GM21381 (cell line): ENCODE measurements at regions not wholly inside any gene's neighbourhood (a gene's known extent, or its start where the extent isn't known, plus 50 kb on each side); places are given as distances from the start of the nearest gene placed in this dataset.
"Not testable (repeated sequence)": the region's sequence is repeated elsewhere in the genome, so short reads cannot be mapped to it uniquely, and the experiment has no call there.

ENCODE experiments used
- ATAC-seq: cut with Tn5 transposase; IDR thresholded peaks from one replicate; pipeline ENCODE4 v1.9.1; 2021; ENCODE audit warnings: mild to moderate bottlenecking, moderate library complexity; ENCODE audit not compliant: unreplicated experiment

DNA sequence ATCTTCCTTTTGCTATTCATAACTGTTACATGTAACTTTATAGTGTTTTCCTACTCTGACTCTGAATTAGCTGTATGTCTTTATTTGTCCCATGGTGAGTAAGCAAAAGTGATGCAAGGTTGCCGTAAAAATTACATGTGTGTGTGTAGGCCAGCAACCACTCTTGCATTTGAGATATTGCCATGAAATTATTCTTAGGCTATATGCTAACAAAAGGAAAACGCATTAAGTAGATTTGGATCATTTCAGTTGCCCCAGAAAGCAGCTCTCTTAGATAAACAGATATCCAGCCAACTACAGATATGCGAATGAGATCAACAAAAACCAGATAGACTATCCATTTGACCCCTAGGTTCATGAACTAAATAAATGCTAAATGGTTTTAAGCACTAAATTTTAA is 73.6 kb downstream of the CYLC2 start:
- ATAC-seq, result no peak

DNA sequence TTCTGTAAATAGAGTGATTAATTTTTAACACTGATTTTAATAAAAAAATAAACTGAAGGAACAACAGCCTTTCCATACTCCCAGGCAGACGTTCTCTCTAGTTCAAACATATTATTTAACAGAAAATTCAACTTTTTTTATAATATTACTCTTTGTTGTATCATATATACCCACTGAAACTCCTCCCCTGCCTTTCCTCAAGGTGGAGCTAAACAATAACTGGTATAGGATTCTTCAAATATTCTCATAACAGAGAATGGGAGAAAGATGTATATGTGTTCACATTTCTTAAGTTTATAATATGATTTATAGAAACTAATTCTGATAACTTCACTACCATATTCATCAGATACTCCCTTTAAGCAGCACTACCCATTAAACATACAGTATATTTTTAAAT is 83.4 kb downstream of the CYLC2 start:
- ATAC-seq, result no peak

DNA sequence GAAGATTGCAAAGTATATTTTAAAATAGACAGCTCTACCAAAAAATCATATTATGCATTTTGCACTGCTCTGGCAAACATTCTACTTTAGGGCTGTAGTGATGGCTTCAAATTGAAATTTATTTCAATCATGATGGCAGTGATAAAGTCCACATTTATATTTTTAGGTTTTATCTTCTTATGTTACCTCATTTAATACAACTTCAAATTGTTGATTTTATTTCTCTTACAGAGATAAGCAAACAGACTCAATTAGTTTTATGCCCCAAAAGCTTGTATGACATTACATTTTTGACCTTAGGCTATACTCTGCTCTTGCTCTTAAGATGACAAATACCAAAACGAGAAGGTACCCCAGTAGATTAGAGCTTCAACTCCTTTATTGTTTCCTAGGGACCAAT is 87.4 kb downstream of the CYLC2 start:
- ATAC-seq, result no peak

DNA sequence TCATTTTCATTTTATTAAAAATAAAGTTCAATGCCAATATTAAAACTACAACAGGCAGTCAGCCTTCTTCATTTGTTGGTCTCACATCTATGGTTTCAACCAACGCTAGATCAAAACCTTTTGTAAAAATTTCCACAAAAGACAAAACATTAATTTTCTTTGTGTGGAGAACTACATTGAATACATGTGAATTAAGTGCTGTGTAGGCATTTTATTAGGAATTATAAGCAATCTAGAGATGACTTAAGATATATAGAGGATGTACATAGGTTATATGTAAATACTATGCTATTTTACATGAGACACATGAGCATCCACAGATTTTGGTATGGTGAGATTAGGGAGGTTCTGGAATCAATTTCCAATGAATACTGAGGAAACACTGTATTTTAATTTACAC is 94.2 kb downstream of the CYLC2 start:
- ATAC-seq, result no peak

DNA sequence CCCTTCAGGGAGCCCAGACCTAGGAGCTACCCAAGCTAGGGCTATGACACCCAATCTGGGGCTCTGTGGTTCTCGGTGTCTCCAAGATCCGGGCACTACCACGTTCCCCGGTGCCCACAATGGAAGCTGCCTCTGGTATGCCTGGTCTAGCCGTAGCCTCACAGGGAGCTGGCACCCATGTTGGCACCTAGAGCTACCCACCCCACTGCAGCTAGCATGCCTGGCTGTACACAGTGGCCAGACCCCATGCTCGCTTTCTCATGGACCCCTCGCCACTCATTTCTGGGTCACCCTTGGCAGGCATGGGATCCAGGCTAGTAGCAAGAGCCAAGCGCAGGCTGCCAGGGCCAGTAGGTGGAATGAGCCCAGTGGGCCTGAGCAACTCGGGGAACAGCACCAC is 109.0 kb downstream of the CYLC2 start:
- ATAC-seq, result no peak

DNA sequence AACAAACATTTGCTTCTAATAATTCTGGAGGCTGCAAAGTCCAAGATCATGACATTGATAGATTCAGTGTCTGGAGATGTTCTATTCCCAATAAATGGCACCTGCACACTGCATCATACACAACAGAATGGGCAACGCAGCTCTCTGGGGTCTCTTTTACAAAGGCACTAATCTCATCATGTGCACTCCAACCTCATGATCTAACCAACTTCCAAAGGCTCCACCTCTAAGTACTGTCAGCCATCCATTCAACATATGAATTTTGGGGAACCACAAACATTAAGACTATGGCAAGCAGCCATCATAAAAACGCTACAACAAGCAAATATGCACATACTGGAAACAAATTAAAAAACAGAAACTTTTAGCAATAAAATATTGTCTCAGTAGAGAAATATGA is 121.1 kb downstream of the CYLC2 start:
- no peak for ATAC-seq

DNA sequence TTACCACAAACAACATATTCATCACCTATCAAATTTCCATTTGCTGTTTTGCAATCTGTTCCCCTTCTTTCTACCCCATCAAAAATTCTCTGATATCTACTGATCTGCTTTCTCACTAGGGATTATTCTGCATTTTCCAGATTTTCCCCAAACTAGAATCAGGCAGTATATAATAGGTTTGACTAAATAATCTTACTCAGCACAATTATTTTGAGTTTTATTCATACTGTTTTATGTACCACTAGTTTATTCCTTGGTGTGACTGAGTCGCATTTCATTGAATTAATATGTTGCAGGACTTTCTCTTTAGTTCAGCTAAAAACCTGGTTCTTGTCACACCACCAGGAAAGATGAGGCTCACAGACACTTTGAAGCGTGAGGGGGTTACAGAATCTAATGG is 131.4 kb downstream of the CYLC2 start:
- no peak for ATAC-seq

DNA sequence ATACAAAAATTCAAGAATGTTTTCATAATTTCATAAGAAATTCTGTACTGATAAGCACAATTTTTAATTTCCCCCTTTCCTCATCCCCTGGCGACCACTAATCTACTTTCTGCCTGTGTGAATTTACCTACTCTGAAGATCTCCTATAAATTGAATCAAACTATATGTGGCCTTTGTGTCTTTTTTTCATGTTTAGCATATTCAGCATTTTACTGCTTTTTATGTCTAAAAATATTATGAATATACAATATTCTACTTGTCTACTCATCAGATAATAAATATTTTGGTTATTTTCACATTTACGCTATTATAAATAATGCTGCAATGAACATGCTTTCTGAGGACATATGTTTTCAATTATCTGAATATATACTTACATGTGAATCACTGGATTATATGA is 144.8 kb downstream of the CYLC2 start:
- ATAC-seq, result no peak

DNA sequence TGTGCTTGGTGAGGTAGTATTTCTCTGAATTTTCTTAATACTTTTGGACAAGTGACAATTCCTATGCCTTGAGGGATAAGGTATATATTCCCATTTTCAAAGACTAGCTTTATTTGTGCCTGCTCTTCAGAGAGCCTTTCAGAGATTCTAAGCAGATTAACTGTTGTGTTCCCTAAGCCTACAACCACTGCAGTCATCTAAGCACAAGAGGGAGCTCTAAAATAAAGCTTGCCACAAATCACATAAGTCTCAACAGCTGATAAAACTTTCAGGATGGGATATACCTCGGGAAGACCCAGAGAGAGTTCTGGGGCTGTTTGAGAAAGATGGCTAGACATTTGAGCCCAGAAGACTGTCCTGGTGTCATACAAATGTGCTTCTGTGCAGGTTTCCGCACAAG is 157.3 kb downstream of the CYLC2 start:
- no peak for ATAC-seq

DNA sequence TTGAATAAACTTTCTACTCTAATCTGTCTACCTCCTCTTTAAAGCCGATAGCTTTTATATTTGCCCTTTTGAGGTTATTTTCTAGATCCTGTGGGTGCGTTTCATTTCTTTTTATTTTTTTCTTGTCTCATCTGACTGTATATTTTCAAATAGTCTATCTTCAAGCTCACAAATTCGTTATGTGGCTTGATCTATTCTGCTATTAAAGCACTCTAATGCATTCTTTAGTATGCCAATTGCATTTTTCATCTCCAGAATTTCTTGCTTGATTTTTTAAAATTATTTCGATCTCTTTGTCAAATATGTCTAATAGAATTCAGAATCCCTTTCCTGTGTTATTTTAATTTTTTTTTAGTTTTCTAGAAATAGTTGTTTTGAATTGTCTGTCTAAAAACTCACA is 172.4 kb downstream of the CYLC2 start:
- ATAC-seq, result no peak

DNA sequence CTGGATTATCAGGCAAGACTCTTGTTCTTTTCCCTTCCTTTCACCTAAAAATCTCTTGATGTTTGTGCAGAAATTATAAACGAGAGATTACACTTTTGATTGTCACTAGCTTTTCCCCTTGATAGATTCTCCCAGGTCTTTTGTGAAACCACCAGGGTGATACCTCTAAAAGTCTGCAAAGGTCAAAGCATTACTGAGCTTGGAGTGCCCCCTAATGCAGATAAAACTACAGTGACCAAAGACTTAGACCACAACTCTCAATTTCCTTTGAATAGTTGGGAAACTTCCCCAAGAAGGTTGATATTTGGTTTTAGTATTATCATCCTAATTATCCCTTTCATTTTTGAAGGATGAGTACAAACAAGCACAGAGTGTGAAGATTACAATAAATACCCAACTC is 173.1 kb downstream of the CYLC2 start:
- ATAC-seq, result no peak

DNA sequence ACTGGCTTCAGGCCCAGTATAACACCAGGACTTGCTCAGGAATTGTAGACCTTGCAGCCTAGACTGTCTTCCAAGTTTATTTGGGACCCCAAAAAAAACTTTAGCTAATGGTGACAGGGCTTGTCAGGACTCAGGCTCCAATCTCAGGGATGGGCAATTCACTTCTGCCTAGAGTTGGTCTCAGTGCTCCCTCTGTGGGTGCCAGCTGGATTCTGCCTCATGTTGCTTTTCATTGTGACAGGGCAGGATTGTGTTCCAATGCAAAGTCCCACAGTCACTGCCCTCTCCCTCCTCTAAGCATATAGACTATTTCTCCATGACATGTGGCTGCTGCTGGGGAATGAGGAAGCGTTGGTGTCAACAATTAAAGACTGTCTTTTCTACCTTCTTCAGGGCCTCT is 174.7 kb downstream of the CYLC2 start:
- ATAC-seq, result no peak

DNA sequence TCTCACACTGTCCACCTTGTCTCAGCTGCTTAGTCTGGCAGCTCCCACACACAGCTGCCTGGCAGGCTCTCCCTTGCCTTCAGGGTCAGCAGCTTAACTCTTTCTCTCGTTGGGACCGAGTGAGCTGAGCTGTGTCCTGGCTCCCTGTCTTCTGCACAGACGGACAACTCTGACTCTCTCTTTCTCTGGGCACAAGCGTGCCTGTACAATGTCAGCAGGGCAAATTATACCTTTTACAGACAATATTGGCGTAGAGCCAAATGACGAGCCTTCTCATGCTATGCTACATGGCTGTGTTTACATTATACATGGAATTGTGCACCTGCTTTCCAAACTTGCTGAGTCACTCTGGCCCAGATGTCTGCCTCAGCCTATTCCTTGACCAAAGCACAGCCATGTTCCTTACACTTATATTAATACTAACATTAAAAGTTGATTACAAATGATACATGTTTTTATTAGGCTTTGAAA is 188.6 kb downstream of the CYLC2 start:
- ATAC-seq, result no peak

DNA sequence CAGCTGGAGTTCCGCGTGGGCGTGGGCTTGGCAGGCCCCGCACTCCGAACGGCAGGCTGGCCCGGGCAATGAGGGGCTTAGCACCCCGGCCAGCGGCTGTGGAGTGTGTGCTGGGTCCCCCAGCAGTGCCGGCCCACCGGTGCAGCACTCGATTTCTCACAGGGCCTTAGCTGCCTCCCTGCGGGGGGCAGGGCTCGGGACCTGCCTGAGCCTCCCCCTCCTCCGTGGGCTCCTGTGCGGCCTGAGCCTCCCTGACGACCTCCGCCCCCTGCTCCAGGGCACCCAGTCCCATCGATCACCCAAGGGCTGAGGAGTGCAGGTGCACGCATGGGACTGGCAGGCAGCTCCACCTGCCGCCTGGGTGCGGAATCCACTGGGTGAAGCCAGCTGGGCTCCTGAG is 191.8 kb downstream of the CYLC2 start:
- no peak for ATAC-seq

DNA sequence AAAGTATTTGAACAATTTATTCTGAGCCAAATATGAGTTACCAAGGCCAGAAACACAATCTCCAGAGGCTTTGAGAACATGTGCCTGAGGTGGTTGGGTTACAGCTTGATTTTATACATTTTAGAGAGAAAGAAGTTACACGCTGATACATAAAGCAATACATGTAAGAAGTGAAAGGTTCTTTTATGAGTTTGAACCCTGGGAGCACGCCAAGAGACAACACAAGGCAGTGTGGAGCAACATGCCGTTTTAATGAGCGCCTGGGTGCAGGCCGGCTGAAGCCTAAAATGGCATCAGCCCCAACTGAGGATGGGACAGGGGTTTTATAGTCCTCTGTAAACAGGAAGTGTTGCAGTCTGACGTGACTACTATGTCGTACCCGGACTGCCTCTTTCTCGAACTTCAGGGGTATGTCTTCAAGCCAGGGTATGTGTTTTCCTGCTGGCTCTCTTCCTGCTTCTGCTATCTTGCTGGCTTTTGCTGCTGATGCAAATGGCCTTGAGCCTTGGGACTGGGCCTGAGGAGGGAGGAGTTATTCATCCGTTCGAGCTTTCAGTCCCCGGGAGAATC is 193.7 kb downstream of the CYLC2 start:
- no peak for ATAC-seq

DNA sequence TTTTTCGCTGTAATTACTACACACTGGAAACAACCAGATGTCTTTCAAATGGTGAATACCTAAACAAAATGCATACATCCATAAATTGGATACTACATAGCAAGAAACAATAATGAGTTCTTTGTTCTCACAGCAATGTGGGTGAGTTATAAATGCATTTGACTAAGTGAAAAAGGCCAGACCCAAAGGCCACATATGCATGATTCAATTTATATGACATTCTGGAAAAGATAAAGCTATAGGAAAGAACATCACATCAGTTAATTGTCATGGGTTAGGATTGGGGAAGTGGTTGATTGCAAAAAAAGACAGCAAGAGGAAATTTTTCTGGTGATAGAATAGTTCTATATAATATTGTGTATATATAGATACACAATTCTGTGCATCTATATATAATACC is 198.9 kb downstream of the CYLC2 start:
- ATAC-seq, result no peak

DNA sequence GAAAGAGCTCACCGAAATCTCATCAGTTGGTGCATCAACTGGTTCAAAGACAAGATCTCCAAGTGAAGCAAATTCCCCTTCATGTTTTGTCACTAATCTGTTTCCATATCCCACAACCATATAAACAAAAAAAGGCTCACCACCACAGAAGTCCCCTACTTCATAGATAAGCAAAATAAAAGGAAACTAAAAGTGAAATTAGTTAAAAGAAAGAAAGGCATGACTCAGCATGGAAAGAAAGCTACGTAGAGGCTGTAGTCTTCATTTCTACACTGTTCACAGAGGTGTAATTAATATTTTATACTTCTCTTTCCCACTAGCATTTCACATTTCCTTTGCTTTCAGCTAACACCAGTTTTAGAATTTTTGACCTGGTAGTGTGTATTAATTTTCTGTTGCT is 208.0 kb downstream of the CYLC2 start:
- ATAC-seq, result no peak

DNA sequence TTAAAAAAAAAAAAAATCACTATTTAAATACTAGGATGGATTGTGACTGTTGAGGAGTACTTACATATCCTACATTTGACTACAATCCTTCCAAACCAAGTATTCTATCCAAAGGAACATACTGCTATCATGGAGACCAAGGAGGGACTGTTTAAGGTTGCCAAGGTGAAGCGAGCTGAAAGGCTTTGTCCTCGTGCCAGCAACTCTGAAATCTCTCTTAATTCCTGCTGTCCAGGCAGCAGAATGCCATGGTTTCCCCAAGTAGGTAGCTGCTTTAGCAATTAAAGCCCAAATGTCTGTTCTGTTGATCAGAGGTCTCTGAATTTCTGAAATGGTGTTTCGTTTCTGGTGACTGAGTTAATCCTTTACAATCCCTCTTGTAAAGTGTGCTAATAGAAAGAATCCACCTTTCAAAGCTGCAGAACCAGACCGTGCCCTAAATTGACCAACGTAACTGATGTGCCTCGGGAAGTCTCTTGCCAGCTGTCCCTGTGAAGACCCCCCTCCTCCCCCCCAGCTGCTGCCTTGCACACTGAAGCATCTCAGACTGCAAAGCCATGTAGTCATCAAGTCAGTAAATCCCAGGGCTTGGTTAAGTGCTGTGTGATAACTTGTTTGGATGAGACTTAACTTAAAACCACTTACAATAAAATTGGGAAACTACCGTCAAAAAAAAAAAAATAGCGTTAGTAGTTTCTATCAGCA is 210.9 kb downstream of the CYLC2 start:
- ATAC-seq, result not testable (repeated sequence)

DNA sequence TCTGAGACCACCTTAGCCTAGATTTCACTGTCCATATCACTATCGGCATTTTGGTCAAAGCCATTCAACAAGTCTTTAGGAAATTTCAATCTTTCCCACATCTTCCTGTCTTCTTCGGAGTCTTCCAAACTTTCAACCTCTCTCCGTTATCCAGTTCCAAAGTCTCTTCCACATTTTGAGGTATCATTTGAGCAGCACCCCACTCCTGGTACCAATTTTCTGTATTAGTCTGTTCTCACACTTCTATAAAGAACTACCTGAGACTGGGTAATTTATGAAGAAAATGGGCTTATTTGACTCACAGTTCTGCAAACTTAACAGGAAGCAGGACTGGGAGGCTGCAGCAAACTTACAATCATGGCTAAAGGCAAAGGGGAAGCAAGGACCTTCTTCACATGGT is 215.5 kb downstream of the CYLC2 start:
- no peak for ATAC-seq

DNA sequence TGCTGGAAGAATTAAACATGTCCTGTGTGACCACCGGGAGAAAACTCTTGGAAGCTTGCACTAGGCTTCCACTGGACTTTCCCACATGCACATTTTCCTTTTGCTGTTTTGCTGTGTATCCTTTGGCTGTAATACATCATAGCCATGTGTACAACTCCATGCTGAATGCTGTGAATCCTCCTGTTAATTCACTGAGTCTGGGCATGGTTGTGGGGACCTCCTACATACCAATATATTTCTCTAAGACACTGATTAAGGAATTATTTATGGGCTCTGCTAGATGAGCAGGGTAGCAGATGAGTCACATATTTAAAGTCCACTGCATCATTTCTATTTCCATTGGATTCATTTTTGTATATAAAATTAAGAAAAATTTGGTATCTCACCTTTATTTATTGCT is 220.1 kb downstream of the CYLC2 start:
- no peak for ATAC-seq

DNA sequence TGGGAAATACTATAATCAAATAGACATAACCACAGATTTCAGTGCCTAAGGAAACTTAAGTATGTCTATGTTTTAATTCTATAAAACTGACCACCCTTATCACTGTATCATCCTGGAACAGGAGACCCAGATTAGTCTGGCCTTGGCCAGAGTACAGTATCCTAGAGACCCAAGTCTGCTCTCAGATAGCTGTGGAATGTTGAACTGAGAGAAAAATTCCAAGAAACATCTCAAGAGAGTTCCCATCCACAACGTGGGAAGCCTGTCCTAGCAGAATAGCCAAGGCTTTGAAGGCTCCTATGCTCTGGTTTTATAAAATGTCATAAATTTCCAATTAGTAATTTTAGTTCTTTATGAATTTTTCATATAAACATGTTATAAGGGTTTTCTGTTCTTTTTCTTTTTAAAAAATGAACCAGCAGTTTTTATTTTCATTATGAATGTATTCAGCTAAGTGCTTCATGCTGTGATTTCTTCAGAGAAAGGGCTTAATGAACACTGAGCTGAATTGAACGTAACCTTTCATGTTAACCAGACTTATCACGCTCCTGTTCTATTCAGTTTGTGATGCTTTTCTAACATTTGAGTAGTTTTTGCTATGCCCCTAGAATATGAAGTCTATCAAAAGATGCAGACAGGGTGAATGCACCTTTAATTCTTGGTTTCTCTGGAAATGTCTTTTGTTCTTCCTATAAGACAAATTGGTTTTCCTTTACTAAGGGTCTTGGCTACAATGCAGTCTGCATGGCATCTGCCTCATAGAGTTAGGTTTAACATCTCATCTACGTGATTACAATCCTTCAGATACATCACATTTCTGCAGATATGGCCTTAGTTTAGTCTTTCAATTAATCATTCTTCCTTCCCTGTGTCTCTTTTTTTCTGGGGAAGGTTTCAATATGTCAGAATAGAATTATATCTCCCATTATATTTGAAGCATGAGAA is 230.8 kb downstream of the CYLC2 start:
- ATAC-seq, result no peak

DNA sequence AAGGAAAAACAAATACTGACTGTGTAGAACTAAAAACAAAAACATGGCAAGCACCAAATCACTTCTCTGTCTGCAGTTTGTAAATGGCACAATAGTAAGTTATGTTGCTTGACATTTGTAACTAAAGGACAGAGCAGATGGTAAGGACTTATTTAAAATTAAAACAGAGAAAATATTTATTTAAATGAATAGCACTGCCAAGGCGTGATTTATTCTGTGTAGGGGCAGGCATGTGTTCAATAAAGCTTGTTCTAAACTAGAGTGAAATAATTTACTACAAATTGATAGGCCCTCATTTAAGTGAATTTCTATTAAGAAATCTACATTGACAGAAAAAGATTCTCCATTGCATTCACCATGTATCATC is 231.5 kb downstream of the CYLC2 start:
- ATAC-seq, result no peak
